Panc1 (cell line): ENCODE measurements at regions not wholly inside any gene's neighbourhood (a gene's known extent, or its start where the extent isn't known, plus 50 kb on each side); places are given as distances from the start of the nearest gene placed in this dataset.

ENCODE experiments used
- ATAC-seq: fragments of 200-7000 bp; cut with Tn5 transposase; 2 replicates; pipeline ENCODE4 v1.9.1; 2020; ENCODE audit warnings: mild to moderate bottlenecking, moderate library complexity
- BruUV-seq: library from RNA; stranded (reverse); fragments of 400-500 nt; replicated peaks from 2 replicates; lab custom pipeline; 2021; lab: Mats Ljungman, UMichigan
- CTCF ChIA-PET: fragments of 300-600 bp; sonication (Branson Sonifier 250); formaldehyde crosslinking; loops from one replicate; lab custom pipeline; 2022; ENCODE audit warnings: antibody characterized with exemption; lab: Charles Lee
- POLR2A ChIA-PET: fragments of 300-600 bp; sonication (Branson Sonifier 250); formaldehyde crosslinking; loops from one replicate; lab custom pipeline; 2022; ENCODE audit warnings: antibody characterized with exemption; lab: Charles Lee
- DNase-seq: peaks from one replicate; pipeline ENCODE4 v3.0.0-alpha.2; 2010; ENCODE audit warnings: low read depth, low spot score
- H3K27ac ChIP-seq: 2 replicates; pipeline ENCODE4 v1.5.1; 2011; ENCODE audit warnings: mild to moderate bottlenecking, low read length, inconsistent platforms
- H3K27me3 ChIP-seq: fragments of 200-500 bp; sonication (Bioruptor generic); 2 replicates; pipeline ENCODE4 v1.6.0; 2014; ENCODE audit warnings: low read length, inconsistent platforms; ENCODE audit not compliant: control insufficient read depth, insufficient read depth
- H3K36me3 ChIP-seq: fragments of 200-500 bp; sonication (Bioruptor generic); 2 replicates; pipeline ENCODE4 v1.5.1; 2014; ENCODE audit warnings: inconsistent platforms, mild to moderate bottlenecking, low read length, moderate library complexity; ENCODE audit not compliant: control insufficient read depth, insufficient read depth
- H3K4me1 ChIP-seq: 2 replicates; pipeline ENCODE4 v1.5.1; 2011; ENCODE audit warnings: inconsistent platforms, mild to moderate bottlenecking, low read length, moderate library complexity; ENCODE audit not compliant: control insufficient read depth, insufficient read depth
- H3K4me3 ChIP-seq, 2 experiments: 2 replicates each; pipeline ENCODE4 v1.5.1; 2011 to 2012; ENCODE audit warnings: low read depth in 2 of 2, low read length in 2 of 2, mild to moderate bottlenecking in 2 of 2, inconsistent platforms in 1 of 2, moderate library complexity in 1 of 2
- H3K9me3 ChIP-seq: fragments of 200-500 bp; sonication (Bioruptor generic); 2 replicates; pipeline ENCODE4 v1.5.1; 2014; ENCODE audit warnings: low read depth, mild to moderate bottlenecking, inconsistent platforms, low read length, moderate library complexity; ENCODE audit not compliant: control insufficient read depth, insufficient read depth
- CTCF ChIP-seq: fragments of 450-650 bp; IDR thresholded peaks from 2 replicates; pipeline ENCODE4 v1.5.1; 2017; ENCODE audit warnings: mild to moderate bottlenecking
- POLR2AphosphoS5 ChIP-seq: IDR thresholded peaks from 2 replicates; pipeline ENCODE4 v1.6.1; 2012; ENCODE audit warnings: mild to moderate bottlenecking, low read depth, low read length, moderate library complexity
- REST ChIP-seq, 2 experiments: IDR thresholded peaks; 2 replicates each; pipeline ENCODE4 v1.6.1; 2011 to 2012; ENCODE audit warnings: low read depth in 2 of 2, control low read depth in 1 of 2, low read length in 1 of 2, mild to moderate bottlenecking in 1 of 2, moderate library complexity in 1 of 2; ENCODE audit not compliant: insufficient read depth in 1 of 2
- SIN3A ChIP-seq: IDR thresholded peaks from 2 replicates; pipeline ENCODE4 v1.6.1; 2012; ENCODE audit warnings: low read depth, mild to moderate bottlenecking, low read length, moderate library complexity, borderline replicate concordance; ENCODE audit not compliant: insufficient read depth
- TCF7L2 ChIP-seq: IDR thresholded peaks from 2 replicates; pipeline ENCODE4 v1.6.1; 2011; ENCODE audit warnings: mild to moderate bottlenecking, low read depth, low read length, inconsistent platforms
- in situ Hi-C: cut with HindIII; loops from 2 replicates; pipeline ENCODE4 v1.10.0; 2016; ENCODE audit warnings: low sequenced_read_pairs, low pct_unique_long_range_greater_than_20kb
- intact Hi-C: fragments of 100-400 bp; cut with micrococcal nuclease; formaldehyde crosslinking; loops from one replicate; pipeline ENCODE4 v1.10.0; 2022; ENCODE audit not compliant: unreplicated experiment

GRCh38 chr12:107169200-107169599 is 75.9 kb upstream of the CRY1 start:
- no peak for ATAC-seq
- in situ Hi-C loops (no loop called here), intact Hi-C loops (no loop called here)
- ChIA-PET CTCF (no interaction called here), POLR2A (no interaction called here)
- H3K4me3 ChIP-seq = no peak overlapping the region
- H3K4me1 ChIP-seq = no peaks in the 10 kb centered on the region
- H3K9me3 ChIP-seq = no peaks in the 10 kb centered on the region
- H3K27me3 ChIP-seq = peaks cover 6% of the 10 kb centered on the region; the same call in 1 of the 2 replicates
- no TSS peak for BruUV-seq
- H3K27ac ChIP-seq = no peak overlapping the region
- no peak for DNase-seq
- H3K36me3 ChIP-seq = no peaks in the 10 kb centered on the region
- no peak for TF ChIP-seq POLR2AphosphoS5
- TF ChIP-seq REST (IDR thresholded peaks at IDR 0.05; ENCODE audit: insufficient read depth in 1 of 2, low read depth in 2 of 2, low read length in 1 of 2) = no peak
- no peak for TF ChIP-seq SIN3A
- TF ChIP-seq CTCF = no peak
- no peak for TF ChIP-seq TCF7L2

DNA sequence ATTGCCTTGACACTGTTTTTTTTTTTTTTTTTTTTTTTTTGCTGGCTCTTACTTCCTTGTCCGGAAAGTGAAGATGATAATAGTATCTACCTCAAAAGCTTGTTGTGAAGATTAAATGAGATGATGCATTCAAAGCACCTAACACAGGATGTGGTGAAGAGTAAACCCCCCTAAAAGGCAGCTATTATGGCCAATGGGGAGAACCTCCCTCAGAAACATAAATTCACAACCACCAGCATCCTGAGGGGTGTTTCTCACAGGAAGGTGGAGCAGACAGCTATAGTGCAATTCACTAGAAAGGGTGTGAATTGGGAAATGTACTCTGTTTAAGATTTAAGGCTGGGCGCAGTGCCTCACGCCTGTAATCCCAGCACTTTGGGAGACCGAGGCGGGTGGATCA is 85.4 kb upstream of the CRY1 start:
- intact Hi-C loops (no loop called here), in situ Hi-C loops (no loop called here)
- no TSS peak for BruUV-seq
- ATAC-seq (no peak), DNase-seq (no peak)
- Histone ChIP-seq H3K4me3 (no peak overlapping the region), H3K36me3 (no peaks in the 10 kb centered on the region), H3K27ac (no peak overlapping the region), H3K4me1 (no peaks in the 10 kb centered on the region), H3K9me3 (no peaks in the 10 kb centered on the region), H3K27me3 (peaks cover 3% of the 10 kb centered on the region; the same call in 1 of the 2 replicates)
- ChIA-PET POLR2A (no interaction called here), CTCF (no interaction called here)
- TF ChIP-seq TCF7L2 (no peak), REST (IDR thresholded peaks at IDR 0.05; ENCODE audit: insufficient read depth in 1 of 2, low read depth in 2 of 2, low read length in 1 of 2) (no peak), CTCF (no peak), POLR2AphosphoS5 (no peak)
